Esophagus squamous epithelium (tissue), 4 donors: ENCODE measurements at regions not wholly inside any gene's neighbourhood (a gene's known extent, or its start where the extent isn't known, plus 50 kb on each side); places are given as distances from the start of the nearest gene placed in this dataset.

Experiments
- CTCF ChIP-seq, 6 experiments: fragments of 450-650 bp in 4 of 6; fragments of 200-600 bp in 2 of 6; sonication (generic) in 2 of 6; IDR thresholded peaks; one replicate each; pipeline ENCODE4 v1.5.1; 2016 to 2019; ENCODE audit warnings: antibody characterized with exemption in 6 of 6, mild to moderate bottlenecking in 4 of 6, moderate library complexity in 4 of 6
- POLR2A ChIP-seq, 4 donors: fragments of 450-650 bp; IDR thresholded peaks; one replicate each; pipeline ENCODE4 v1.6.1; 2017; ENCODE audit warnings: antibody characterized with exemption in 4 of 4, mild to moderate bottlenecking in 4 of 4, moderate library complexity in 3 of 4

DNA sequence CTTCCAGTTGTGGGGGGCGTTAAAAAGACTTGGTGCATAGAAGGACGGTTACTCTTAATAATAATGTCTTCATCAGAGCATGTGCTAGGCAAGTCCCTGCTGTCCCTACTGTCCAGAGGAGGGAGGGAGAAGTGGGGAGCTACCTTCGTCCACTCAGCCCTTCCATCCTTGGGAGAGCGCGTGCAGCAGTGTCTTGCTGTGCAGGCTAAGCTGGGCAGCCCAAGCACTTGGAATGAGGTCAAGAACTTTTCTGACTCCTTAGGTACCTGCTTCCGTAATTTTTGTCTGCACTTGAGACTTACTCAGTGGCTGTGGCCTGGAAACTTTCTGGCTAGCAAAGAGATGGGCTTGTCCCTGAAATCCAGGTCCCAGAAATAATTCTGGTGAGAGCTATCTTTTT, 265.9 kb upstream of the SORCS1 start:
- TF ChIP-seq CTCF (IDR thresholded peaks at IDR 0.05) = no peak
- no peak for TF ChIP-seq POLR2A (IDR thresholded peaks at IDR 0.05)
